GM06990 (cell line): ENCODE measurements at regions not wholly inside any gene's neighbourhood (a gene's known extent, or its start where the extent isn't known, plus 50 kb on each side); places are given as distances from the start of the nearest gene placed in this dataset.

ENCODE experiments used
- DNase-seq: peaks from one replicate; pipeline ENCODE4 v3.0.0-alpha.2; 2011; ENCODE audit not compliant: insufficient read length; ENCODE audit errors: extremely low read depth
- H3K27me3 ChIP-seq: replicated peaks from 2 replicates; pipeline ENCODE4 v1.6.0; 2011; ENCODE audit warnings: low read length; ENCODE audit not compliant: control insufficient read depth, insufficient read depth
- H3K36me3 ChIP-seq: 2 replicates; pipeline ENCODE4 v1.5.1; 2011; ENCODE audit warnings: low read length; ENCODE audit not compliant: control insufficient read depth, insufficient read depth
- H3K4me3 ChIP-seq: replicated peaks from 2 replicates; pipeline ENCODE4 v1.5.1; 2011; ENCODE audit warnings: low read depth, mild to moderate bottlenecking, control low read depth, low read length
- CTCF ChIP-seq: IDR thresholded peaks from 2 replicates; pipeline ENCODE4 v1.5.1; 2011; ENCODE audit warnings: low read length, control low read depth, mild to moderate bottlenecking, inconsistent platforms; ENCODE audit not compliant: insufficient read depth, poor library complexity, severe bottlenecking

DNA sequence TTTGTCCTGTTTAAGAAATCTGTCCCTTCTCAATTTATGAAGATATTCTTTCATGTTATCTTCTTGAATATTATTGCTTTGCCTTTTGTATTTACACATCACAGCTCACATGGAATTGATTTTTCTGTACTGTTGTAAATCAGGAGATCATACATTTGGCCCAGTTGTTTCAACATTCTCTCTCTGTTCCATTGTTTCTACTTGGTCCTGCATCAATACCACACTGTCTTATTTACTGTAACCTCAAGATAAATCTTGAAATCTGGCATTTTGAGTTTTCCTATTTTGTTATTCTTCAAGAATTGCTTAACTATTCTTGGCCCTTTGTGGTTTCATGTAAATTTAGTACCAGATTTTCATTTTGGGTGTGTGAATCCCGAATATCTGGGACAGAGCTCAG is 121.7 kb upstream of the CCN2 start:
- no peak for TF ChIP-seq CTCF
- DNase-seq: no peak
- Histone ChIP-seq H3K27me3 (no peaks in the 10 kb centered on the region), H3K36me3 (no peaks in the 10 kb centered on the region), H3K4me3 (no peak overlapping the region)

GRCh38 chr6:132072271-132072670 is 121.1 kb upstream of the CCN2 start:
- no peaks in the 10 kb centered on the region for H3K27me3 ChIP-seq
- no peak overlapping the region for H3K4me3 ChIP-seq
- DNase-seq: no peak
- no peaks in the 10 kb centered on the region for H3K36me3 ChIP-seq
- TF ChIP-seq CTCF: no peak

DNA sequence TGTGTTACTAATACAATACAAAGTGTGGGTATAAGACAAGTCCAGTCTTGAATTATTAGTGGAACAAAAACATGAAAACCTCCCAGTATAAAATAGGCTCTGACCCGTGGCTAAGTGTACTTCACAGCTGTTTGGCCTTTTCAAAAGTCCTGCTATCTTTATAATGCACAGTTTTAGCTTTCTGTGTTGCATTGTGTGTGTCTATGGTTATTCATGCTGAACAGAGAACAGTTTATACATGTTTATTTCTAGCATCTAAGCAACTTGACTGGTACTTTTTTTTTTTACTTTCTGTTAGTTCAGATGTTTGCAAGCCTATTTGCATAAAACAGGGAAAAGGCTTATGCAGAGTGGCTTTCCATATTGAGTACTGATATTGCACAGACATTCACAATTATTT is 119.2 kb upstream of the CCN2 start:
- TF ChIP-seq CTCF: no peak
- DNase-seq: no peak
- Histone ChIP-seq H3K27me3 (no peaks in the 10 kb centered on the region), H3K36me3 (no peaks in the 10 kb centered on the region), H3K4me3 (no peak overlapping the region)

- TF ChIP-seq CTCF: no peak
- Histone ChIP-seq H3K36me3 (no peaks in the 10 kb centered on the region), H3K27me3 (no peaks in the 10 kb centered on the region)
Measured at GRCh38 chr6:132068766-132069165, 117.6 kb upstream of the CCN2 start.

GRCh38 chr6:132067286-132067685 is 116.1 kb upstream of the CCN2 start:
- no peak for DNase-seq

More at GRCh38 chr6:132068766-132069165, 117.6 kb upstream of the CCN2 start:
- H3K4me3 ChIP-seq: no peak overlapping the region
- no peak for DNase-seq

More at GRCh38 chr6:132067286-132067685, 116.1 kb upstream of the CCN2 start:
- Histone ChIP-seq H3K36me3 (no peaks in the 10 kb centered on the region), H3K4me3 (no peak overlapping the region), H3K27me3 (no peaks in the 10 kb centered on the region)
- no peak for TF ChIP-seq CTCF
